H9 (cell line): ENCODE measurements at regions not wholly inside any gene's neighbourhood (a gene's known extent, or its start where the extent isn't known, plus 50 kb on each side); places are given as distances from the start of the nearest gene placed in this dataset.

Experiments
- DNase-seq: peaks from one replicate; pipeline ENCODE4 v3.0.0-alpha.2; 2017
- H2AFZ ChIP-seq: one replicate; pipeline ENCODE4 v1.6.1; 2013; ENCODE audit warnings: mild to moderate bottlenecking, low read length, control low read depth, moderate library complexity
- H2AK5ac ChIP-seq: 2 replicates; pipeline ENCODE4 v1.6.1; 2013; ENCODE audit warnings: low read length, control low read depth, mixed read lengths; ENCODE audit not compliant: insufficient read length
- H2BK120ac ChIP-seq: one replicate; pipeline ENCODE4 v1.6.1; 2013; ENCODE audit warnings: low read depth, mild to moderate bottlenecking, low read length, control low read depth, inconsistent platforms; ENCODE audit not compliant: poor library complexity, severe bottlenecking
- H2BK12ac ChIP-seq: 2 replicates; pipeline ENCODE4 v1.6.1; 2013; ENCODE audit warnings: low read length, control low read depth, mixed read lengths, low read depth; ENCODE audit not compliant: insufficient read length
- H2BK15ac ChIP-seq: 2 replicates; pipeline ENCODE4 v1.6.1; 2013; ENCODE audit warnings: low read depth, low read length, control low read depth
- H2BK20ac ChIP-seq: one replicate; pipeline ENCODE4 v1.6.1; 2013; ENCODE audit warnings: low read depth, mild to moderate bottlenecking, low read length, control low read depth, inconsistent platforms; ENCODE audit not compliant: poor library complexity, severe bottlenecking
- H2BK5ac ChIP-seq: 2 replicates; pipeline ENCODE4 v1.6.1; 2013; ENCODE audit warnings: low read length, control low read depth, mixed read lengths; ENCODE audit not compliant: insufficient read length
- H3K14ac ChIP-seq: 2 replicates; pipeline ENCODE4 v1.6.1; 2013; ENCODE audit warnings: low read length, control low read depth; ENCODE audit not compliant: insufficient read depth
- H3K18ac ChIP-seq: 2 replicates; pipeline ENCODE4 v1.6.1; 2013; ENCODE audit warnings: low read depth, mild to moderate bottlenecking, mixed read lengths, low read length, control low read depth; ENCODE audit not compliant: insufficient read length
- H3K23ac ChIP-seq: 2 replicates; pipeline ENCODE4 v1.6.1; 2013; ENCODE audit warnings: low read length, control low read depth, mixed read lengths, low read depth; ENCODE audit not compliant: insufficient read length
- H3K23me2 ChIP-seq: 2 replicates; pipeline ENCODE4 v1.6.1; 2013; ENCODE audit warnings: low read depth, mild to moderate bottlenecking, mixed read lengths, low read length, control low read depth; ENCODE audit not compliant: insufficient read length, poor library complexity, severe bottlenecking
- H3K27ac ChIP-seq: 2 replicates; pipeline ENCODE4 v1.5.1; 2013; ENCODE audit warnings: low read length, control low read depth, mixed read lengths, low read depth; ENCODE audit not compliant: insufficient read length
- H3K27me3 ChIP-seq: 2 replicates; pipeline ENCODE4 v1.6.1; 2013; ENCODE audit warnings: low read length, control low read depth, inconsistent platforms; ENCODE audit not compliant: insufficient read depth
- H3K4ac ChIP-seq: 2 replicates; pipeline ENCODE4 v1.6.1; 2013; ENCODE audit warnings: low read depth, mild to moderate bottlenecking, control low read depth, inconsistent platforms, low read length, moderate library complexity
- H3K4me1 ChIP-seq: 2 replicates; pipeline ENCODE4 v1.6.1; 2013; ENCODE audit warnings: low read length, control low read depth, inconsistent platforms; ENCODE audit not compliant: insufficient read depth
- H3K4me2 ChIP-seq: 2 replicates; pipeline ENCODE4 v1.6.1; 2013; ENCODE audit warnings: low read length, control low read depth, mixed read lengths; ENCODE audit not compliant: insufficient read length, insufficient read depth
- H3K56ac ChIP-seq: 2 replicates; pipeline ENCODE4 v1.6.1; 2013; ENCODE audit warnings: low read depth, mild to moderate bottlenecking, mixed read lengths, low read length, control low read depth; ENCODE audit not compliant: insufficient read length
- H3K79me1 ChIP-seq: 2 replicates; pipeline ENCODE4 v1.6.1; 2013; ENCODE audit warnings: low read depth, mild to moderate bottlenecking, moderate library complexity, low read length, control low read depth, inconsistent platforms; ENCODE audit not compliant: insufficient read depth, poor library complexity, severe bottlenecking
- H3K79me2 ChIP-seq: 2 replicates; pipeline ENCODE4 v1.6.1; 2013; ENCODE audit warnings: low read length, control low read depth, inconsistent platforms; ENCODE audit not compliant: insufficient read depth
- H3K9ac ChIP-seq: 2 replicates; pipeline ENCODE4 v1.6.1; 2013; ENCODE audit warnings: low read length, control low read depth, mixed read lengths; ENCODE audit not compliant: insufficient read length; ENCODE audit errors: extremely low read depth
- H3K9me3 ChIP-seq: one replicate; pipeline ENCODE4 v1.6.1; 2013; ENCODE audit warnings: low read depth, low read length, inconsistent platforms; ENCODE audit not compliant: control insufficient read depth
- H3T11ph ChIP-seq: one replicate; pipeline ENCODE4 v1.6.1; 2013; ENCODE audit warnings: mild to moderate bottlenecking, low read length, control low read depth, inconsistent platforms
- H4K20me1 ChIP-seq: one replicate; pipeline ENCODE4 v1.6.1; 2013; ENCODE audit not compliant: control insufficient read depth, insufficient read length, insufficient read depth
- H4K5ac ChIP-seq: 2 replicates; pipeline ENCODE4 v1.6.1; 2013; ENCODE audit warnings: low read depth, mild to moderate bottlenecking, mixed read lengths, low read length, control low read depth; ENCODE audit not compliant: insufficient read length
- H4K8ac ChIP-seq: replicated peaks from 2 replicates; pipeline ENCODE4 v1.6.1; 2013; ENCODE audit warnings: low read length, control low read depth, mixed read lengths, low read depth; ENCODE audit not compliant: insufficient read length
- H4K91ac ChIP-seq: 2 replicates; pipeline ENCODE4 v1.6.1; 2013; ENCODE audit warnings: low read depth, mild to moderate bottlenecking, moderate library complexity, mixed read lengths, low read length, control low read depth; ENCODE audit not compliant: insufficient read length
- H3K27ac Mint-ChIP-seq, 3 experiments: 2 replicates in 2 of 3; 3 replicates in 1 of 3; pipeline ENCODE4 v1.8.0; 2020 to 2021; ENCODE audit warnings: mixed read lengths in 3 of 3, mild to moderate bottlenecking in 1 of 3, moderate library complexity in 1 of 3
- H3K27me3 Mint-ChIP-seq: 2 replicates; pipeline ENCODE4 v1.8.0; 2021; ENCODE audit warnings: low read depth, mild to moderate bottlenecking, moderate library complexity, mixed read lengths
- H3K36me3 Mint-ChIP-seq, 3 experiments: 2 replicates in 2 of 3; 3 replicates in 1 of 3; pipeline ENCODE4 v1.8.0; 2020 to 2021; ENCODE audit warnings: low read depth in 3 of 3, mixed read lengths in 3 of 3; ENCODE audit not compliant: insufficient read depth in 1 of 3
- H3K4me1 Mint-ChIP-seq, 2 experiments: 2 replicates each; pipeline ENCODE4 v1.8.0; 2020; ENCODE audit warnings: mixed read lengths in 2 of 2
- H3K4me3 Mint-ChIP-seq, 2 experiments: 2 replicates in 1 of 2; 3 replicates in 1 of 2; pipeline ENCODE4 v1.8.0; 2020 to 2021; ENCODE audit warnings: mild to moderate bottlenecking in 2 of 2, mixed read lengths in 2 of 2, moderate library complexity in 1 of 2
- H3K9me3 Mint-ChIP-seq, 2 experiments: 2 replicates in 1 of 2; 3 replicates in 1 of 2; pipeline ENCODE4 v1.8.0; 2020; ENCODE audit warnings: mild to moderate bottlenecking in 2 of 2, mixed read lengths in 2 of 2, moderate library complexity in 1 of 2
- WGBS: extraction: QIAGEN DNeasy Blood & Tissue Kit; methylation state at CpG from one replicate; pipeline ENCODE4 v1.1.7; 2013; ENCODE audit warnings: missing lambda C conversion rate, low lambda C conversion rate, mixed read lengths; ENCODE audit not compliant: insufficient read length; ENCODE audit errors: extremely low coverage; 5-methylcytosine and 5-hydroxymethylcytosine counted together
- TF ChIP-seq, protein P1 (sequence below): fragments of 200-600 bp; sonication (generic); conservative IDR thresholded peaks from 3 replicates; pipeline ENCODE4 v1.8.0; 2021; ENCODE audit warnings: antibody characterized with exemption, mild to moderate bottlenecking

DNA sequence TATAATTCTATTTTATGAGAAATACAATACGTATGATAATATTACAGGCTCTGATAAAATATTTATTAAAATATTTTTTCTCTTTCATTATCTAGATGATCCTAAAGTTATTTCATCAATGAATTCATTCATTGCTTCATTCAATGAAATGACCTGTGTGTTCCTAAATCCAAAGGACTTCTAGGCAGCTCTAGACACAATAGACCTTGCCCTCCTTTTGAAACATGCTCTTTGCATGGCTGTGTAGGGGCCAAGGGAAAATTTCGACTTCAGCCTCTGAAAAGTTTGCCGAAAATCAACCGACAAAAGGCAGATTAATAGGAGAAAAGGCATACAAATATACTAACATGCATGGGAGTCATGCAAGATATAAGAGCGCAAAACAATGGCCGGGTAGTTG, 402.0 kb downstream of the ELAVL2 start:
- H4K20me1 ChIP-seq: no peaks in the 10 kb centered on the region
- Mint-ChIP-seq H3K4me3 (no peak overlapping the region), H3K4me1 (no peaks in the 10 kb centered on the region), H3K9me3 (no peaks in the 10 kb centered on the region), H3K27me3 (no peaks in the 10 kb centered on the region), H3K36me3 (no peaks in the 10 kb centered on the region), H3K27ac (no peak overlapping the region)
- no peak overlapping the region for H3K18ac ChIP-seq
- TF ChIP-seq, protein P1, sequence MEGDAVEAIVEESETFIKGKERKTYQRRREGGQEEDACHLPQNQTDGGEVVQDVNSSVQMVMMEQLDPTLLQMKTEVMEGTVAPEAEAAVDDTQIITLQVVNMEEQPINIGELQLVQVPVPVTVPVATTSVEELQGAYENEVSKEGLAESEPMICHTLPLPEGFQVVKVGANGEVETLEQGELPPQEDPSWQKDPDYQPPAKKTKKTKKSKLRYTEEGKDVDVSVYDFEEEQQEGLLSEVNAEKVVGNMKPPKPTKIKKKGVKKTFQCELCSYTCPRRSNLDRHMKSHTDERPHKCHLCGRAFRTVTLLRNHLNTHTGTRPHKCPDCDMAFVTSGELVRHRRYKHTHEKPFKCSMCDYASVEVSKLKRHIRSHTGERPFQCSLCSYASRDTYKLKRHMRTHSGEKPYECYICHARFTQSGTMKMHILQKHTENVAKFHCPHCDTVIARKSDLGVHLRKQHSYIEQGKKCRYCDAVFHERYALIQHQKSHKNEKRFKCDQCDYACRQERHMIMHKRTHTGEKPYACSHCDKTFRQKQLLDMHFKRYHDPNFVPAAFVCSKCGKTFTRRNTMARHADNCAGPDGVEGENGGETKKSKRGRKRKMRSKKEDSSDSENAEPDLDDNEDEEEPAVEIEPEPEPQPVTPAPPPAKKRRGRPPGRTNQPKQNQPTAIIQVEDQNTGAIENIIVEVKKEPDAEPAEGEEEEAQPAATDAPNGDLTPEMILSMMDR: no peak
- no peak overlapping the region for H3K4ac ChIP-seq
- H2BK15ac ChIP-seq: no peak overlapping the region
- H3K14ac ChIP-seq: no peak overlapping the region
- WGBS: no CpG with 5 or more reads among the region's 6 CpGs
- H3K9me3 ChIP-seq: no peaks in the 10 kb centered on the region
- H3T11ph ChIP-seq: no peak overlapping the region
- H3K4me1 ChIP-seq: no peaks in the 10 kb centered on the region
- no peaks in the 10 kb centered on the region for H3K23me2 ChIP-seq
- H3K4me2 ChIP-seq: no peak overlapping the region
- DNase-seq: no peak
- H3K9ac ChIP-seq: no peak overlapping the region
- no peak overlapping the region for H2BK5ac ChIP-seq
- H2BK20ac ChIP-seq: no peak overlapping the region
- no peak overlapping the region for H2AK5ac ChIP-seq
- no peaks in the 10 kb centered on the region for H3K27me3 ChIP-seq
- H3K56ac ChIP-seq: no peak overlapping the region
- H3K23ac ChIP-seq: no peak overlapping the region
- H4K91ac ChIP-seq: no peak overlapping the region
- no peaks in the 10 kb centered on the region for H3K79me1 ChIP-seq
- H2BK120ac ChIP-seq: no peak overlapping the region
- no peak overlapping the region for H4K5ac ChIP-seq
- H2AFZ ChIP-seq: no peak overlapping the region
- H3K79me2 ChIP-seq: no peaks in the 10 kb centered on the region
- no peak overlapping the region for H2BK12ac ChIP-seq
- H3K27ac ChIP-seq: no peak overlapping the region
- H4K8ac ChIP-seq: no peak overlapping the region
